OCI-LY3 (cell line): ENCODE measurements at regions not wholly inside any gene's neighbourhood (a gene's known extent, or its start where the extent isn't known, plus 50 kb on each side); places are given as distances from the start of the nearest gene placed in this dataset.

Experiments used
- CTCF ChIP-seq: fragments of 200-600, 300-600 bp; sonication (generic); IDR thresholded peaks from 2 replicates; pipeline ENCODE4 v1.5.1; 2014; ENCODE audit warnings: antibody characterized with exemption, low read length, low read depth
- EZH2phosphoT487 ChIP-seq: fragments of 200-600 bp; shearing (Covaris generic); IDR thresholded peaks from 2 replicates; pipeline ENCODE4 v1.6.1; 2018; ENCODE audit warnings: antibody characterized with exemption, mixed run types, low read depth

GRCh38 chr7:124398937-124399552, 366.2 kb upstream of the TMEM229A start:
- TF ChIP-seq CTCF, result no peak
- no peak for TF ChIP-seq EZH2phosphoT487
